ENCODE measurements at regions not wholly inside any gene's neighbourhood (a gene's known extent, or its start where the extent isn't known, plus 50 kb on each side); places are given as distances from the start of the nearest gene placed in this dataset.

- H3K27ac ChIP-seq: no peak overlapping the region
- no peak for TF ChIP-seq CTCF (conservative IDR thresholded peaks at IDR 0.05)
These were observed 250.0 kb downstream of the GPAT3 start for GRCh38 chr4:83785891-83786290.

GRCh38 chr4:83783215-83783614 lies 247.3 kb downstream of the GPAT3 start:
- TF ChIP-seq CTCF (conservative IDR thresholded peaks at IDR 0.05): no peak
- H3K27ac ChIP-seq: no peak overlapping the region

- H3K27ac ChIP-seq: no peak overlapping the region
- TF ChIP-seq CTCF (conservative IDR thresholded peaks at IDR 0.05): no peak
These were observed 246.7 kb downstream of the GPAT3 start for GRCh38 chr4:83782591-83782990.

GRCh38 chr4:83781434-83781833 lies 245.5 kb downstream of the GPAT3 start:
- H3K27ac ChIP-seq: no peak overlapping the region
- TF ChIP-seq CTCF (conservative IDR thresholded peaks at IDR 0.05): no peak

- no peak overlapping the region for H3K27ac ChIP-seq
- peak; percentile 53 for TF ChIP-seq CTCF (conservative IDR thresholded peaks at IDR 0.05)
These were observed 244.3 kb downstream of the GPAT3 start for GRCh38 chr4:83780053-83780733.

GRCh38 chr4:83779103-83780052 lies 243.5 kb downstream of the GPAT3 start:
- H3K27ac ChIP-seq: no peak overlapping the region
- TF ChIP-seq CTCF (conservative IDR thresholded peaks at IDR 0.05): no peak

GRCh38 chr4:83772685-83773084 lies 236.8 kb downstream of the GPAT3 start:
- no peak for TF ChIP-seq CTCF (conservative IDR thresholded peaks at IDR 0.05)

More at GRCh38 chr4:83772685-83773084, 236.8 kb downstream of the GPAT3 start:
- no peak overlapping the region for H3K27ac ChIP-seq
